GM13977 (cell line): ENCODE measurements at regions not wholly inside any gene's neighbourhood (a gene's known extent, or its start where the extent isn't known, plus 50 kb on each side); places are given as distances from the start of the nearest gene placed in this dataset.

Source experiments
- DNase-seq: peaks from one replicate; pipeline ENCODE4 v3.0.0; 2012; ENCODE audit warnings: low spot score
- in situ Hi-C: fragments of 300-500 bp; cut with MboI; formaldehyde crosslinking; loops from one replicate; pipeline ENCODE4 v1.12.0; 2022; ENCODE audit warnings: low sequenced_read_pairs, low pct_unique_long_range_greater_than_20kb, mixed read lengths, inconsistent platforms; ENCODE audit not compliant: unreplicated experiment
- TF ChIP-seq, protein P1 (sequence below): IDR thresholded peaks from 2 replicates; pipeline ENCODE4 v1.5.1; 2012; ENCODE audit warnings: mild to moderate bottlenecking, control low read depth; ENCODE audit not compliant: insufficient read depth; ENCODE audit errors: extremely low read depth, missing control alignments

DNA sequence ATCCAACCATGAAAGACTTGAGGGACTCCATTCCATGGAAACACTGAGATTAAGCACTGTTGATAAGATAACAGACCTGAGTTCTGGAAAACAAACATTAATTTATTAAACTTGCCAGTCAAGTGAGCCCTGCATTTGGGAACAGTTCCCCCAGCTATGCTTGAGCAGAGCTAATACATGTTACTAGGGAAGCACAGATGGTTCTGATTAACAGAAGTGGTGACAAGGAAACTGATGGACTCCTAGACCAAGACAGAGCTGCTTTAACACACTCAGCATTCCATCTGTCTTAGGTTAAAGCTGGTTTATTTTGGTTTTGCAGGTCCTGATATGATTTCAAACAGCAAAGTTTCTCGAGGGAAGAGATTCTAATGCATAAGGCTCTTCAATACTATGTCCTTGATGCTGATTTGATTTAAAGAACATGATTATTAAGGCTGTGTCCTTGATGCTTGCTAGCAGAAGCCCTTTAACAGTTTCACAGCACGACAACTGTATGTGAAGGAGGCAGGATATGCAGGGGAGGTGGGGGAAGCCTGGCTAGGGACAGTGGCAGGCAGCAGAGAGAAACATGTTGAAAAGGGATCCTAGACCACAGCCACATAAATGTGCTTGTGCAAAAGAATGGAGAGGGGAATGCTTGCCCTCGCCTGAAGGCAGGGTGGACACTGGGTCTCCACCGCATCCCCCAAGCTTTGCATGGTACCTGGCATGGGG, 66.2 kb downstream of the ACTBL2 start:
- in situ Hi-C loops: no loop called here
- TF ChIP-seq, protein P1, sequence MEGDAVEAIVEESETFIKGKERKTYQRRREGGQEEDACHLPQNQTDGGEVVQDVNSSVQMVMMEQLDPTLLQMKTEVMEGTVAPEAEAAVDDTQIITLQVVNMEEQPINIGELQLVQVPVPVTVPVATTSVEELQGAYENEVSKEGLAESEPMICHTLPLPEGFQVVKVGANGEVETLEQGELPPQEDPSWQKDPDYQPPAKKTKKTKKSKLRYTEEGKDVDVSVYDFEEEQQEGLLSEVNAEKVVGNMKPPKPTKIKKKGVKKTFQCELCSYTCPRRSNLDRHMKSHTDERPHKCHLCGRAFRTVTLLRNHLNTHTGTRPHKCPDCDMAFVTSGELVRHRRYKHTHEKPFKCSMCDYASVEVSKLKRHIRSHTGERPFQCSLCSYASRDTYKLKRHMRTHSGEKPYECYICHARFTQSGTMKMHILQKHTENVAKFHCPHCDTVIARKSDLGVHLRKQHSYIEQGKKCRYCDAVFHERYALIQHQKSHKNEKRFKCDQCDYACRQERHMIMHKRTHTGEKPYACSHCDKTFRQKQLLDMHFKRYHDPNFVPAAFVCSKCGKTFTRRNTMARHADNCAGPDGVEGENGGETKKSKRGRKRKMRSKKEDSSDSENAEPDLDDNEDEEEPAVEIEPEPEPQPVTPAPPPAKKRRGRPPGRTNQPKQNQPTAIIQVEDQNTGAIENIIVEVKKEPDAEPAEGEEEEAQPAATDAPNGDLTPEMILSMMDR: no peak
- no peak for DNase-seq

DNA sequence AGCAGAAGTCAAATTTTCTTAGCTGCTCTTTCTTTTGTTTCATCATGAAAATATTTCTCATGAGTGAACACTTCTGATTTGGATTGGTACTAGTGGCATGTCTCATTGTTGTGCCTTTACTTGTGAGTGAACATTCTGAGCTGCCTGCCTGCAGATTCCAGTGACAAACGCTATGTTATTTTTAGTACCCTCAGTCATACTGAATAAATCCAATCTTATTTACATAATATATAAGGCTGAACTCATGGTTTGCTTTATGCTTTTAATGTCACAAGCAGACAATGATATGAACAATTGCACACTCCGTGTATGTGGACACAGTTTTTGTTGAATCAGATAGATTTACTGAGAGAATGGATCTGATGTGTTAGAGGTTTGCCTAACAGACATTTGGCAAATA, 67.8 kb downstream of the ACTBL2 start:
- in situ Hi-C loops: no loop called here
- TF ChIP-seq, protein P1: no peak
- DNase-seq: no peak

DNA sequence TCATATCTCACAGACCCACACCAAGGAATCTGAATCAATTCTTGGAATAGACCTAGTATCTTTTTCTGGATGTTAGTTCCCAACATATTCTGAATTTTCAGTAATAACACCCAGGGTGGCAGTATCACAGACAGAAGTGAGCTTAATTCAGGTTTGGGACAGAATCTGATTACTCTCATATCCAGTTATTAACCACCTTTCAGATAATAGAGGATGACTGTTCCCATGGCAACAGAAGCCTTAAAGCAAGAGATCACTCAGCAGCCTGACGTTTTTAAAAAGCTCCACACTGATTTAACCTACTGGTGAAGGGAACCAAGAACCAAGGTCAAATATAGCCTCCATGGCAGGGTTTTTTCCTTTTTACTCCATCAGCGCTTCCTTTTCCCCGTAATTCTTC, 68.4 kb downstream of the ACTBL2 start:
- DNase-seq: no peak
- in situ Hi-C loops: no loop called here
- TF ChIP-seq, protein P1: no peak

DNA sequence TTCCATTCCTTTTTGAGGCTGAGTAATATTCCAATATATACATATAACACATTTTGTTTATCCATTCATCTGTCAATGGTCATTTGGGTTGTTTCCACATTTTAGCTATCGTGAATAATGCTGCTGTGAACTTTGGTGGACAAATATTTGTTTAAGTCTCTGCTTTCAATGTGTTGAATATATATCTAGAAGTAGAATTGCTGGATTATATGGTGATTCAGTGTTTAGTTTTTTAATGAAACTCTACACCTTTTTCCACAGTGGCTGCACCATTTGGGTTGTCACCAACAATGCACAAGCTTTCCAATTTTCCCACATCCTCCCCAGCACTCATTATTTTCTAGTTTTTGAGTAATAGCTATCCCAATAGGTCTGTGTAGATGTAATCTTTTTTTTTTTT, 69.5 kb downstream of the ACTBL2 start:
- TF ChIP-seq, protein P1: no peak
- DNase-seq: no peak
- in situ Hi-C loops: no loop called here

DNA sequence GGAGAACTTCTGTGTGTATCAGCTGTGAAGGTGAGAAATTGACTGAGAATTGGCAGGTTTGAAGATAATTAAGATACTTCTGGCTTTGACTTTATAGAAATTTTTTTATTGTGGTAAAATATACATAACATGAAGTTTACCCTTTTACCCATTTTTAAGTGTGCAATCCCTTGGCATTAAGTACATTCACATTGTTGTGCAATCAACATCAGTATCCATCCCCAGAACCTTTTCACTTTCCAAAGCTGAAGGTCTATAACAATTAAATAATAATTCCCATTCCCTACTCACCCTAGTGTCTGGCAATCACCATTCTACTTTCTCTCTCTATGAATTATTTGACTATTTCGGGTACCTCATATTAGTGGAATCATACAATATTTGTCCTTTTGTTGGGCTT, 69.9 kb downstream of the ACTBL2 start:
- TF ChIP-seq, protein P1: no peak
- in situ Hi-C loops: no loop called here
- no peak for DNase-seq

DNA sequence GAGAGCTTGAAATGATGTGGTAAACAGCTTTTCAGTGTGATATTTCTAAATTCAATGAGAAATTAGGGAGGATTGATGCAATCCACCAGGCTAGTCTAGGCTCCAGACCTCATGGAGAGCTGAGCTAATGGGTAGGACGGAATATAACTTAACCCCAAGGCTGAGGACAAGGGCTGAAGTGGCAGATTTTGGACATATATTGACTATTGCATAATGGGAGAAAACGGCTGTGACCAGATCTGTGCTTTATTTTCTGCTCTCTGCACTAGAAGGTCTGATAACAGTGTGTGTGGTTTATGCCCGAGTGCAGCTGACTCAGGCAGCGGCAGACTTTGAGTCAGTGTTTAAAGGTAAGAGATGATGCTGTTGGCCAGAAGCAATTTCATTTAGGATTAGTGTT, 70.6 kb downstream of the ACTBL2 start:
- TF ChIP-seq, protein P1: no peak
- in situ Hi-C loops: no loop called here
- no peak for DNase-seq
